ENCODE measurements at regions not wholly inside any gene's neighbourhood (a gene's known extent, or its start where the extent isn't known, plus 50 kb on each side); places are given as distances from the start of the nearest gene placed in this dataset.
"Not testable (repeated sequence)": the region's sequence is repeated elsewhere in the genome, so short reads cannot be mapped to it uniquely, and the experiment has no call there.

- H3K4me2 ChIP-seq (ENCODE audit: low read length); CTCF ChIA-PET (ENCODE audit: unreplicated experiment); POLR2A ChIA-PET; H3K9me2 ChIP-seq (ENCODE audit: insufficient read depth, low read length); intact Hi-C loops (cut with micrococcal nuclease; ENCODE audit: unreplicated experiment); H3K36me3 ChIP-seq (ENCODE audit: insufficient read depth, low read length); H4K20me1 ChIP-seq (ENCODE audit: insufficient read depth, low read length); BruUV-seq (replicated peaks); H3K4me1 ChIP-seq (ENCODE audit: insufficient read depth, low read length, poor library complexity, severe bottlenecking); H3K9me3 ChIP-seq (ENCODE audit: low read length); DNase-seq (ENCODE audit: low spot score); H2AFZ ChIP-seq (ENCODE audit: low read length); H3K79me2 ChIP-seq (ENCODE audit: insufficient read depth, low read depth, low read length); H3K27ac ChIP-seq (ENCODE audit: low read depth, low read length, poor library complexity, severe bottlenecking); H3K4me3 ChIP-seq (ENCODE audit: low read depth, low read length, poor library complexity, severe bottlenecking): not testable (repeated sequence)
These were observed 83.2 kb downstream of the POTEB3 start for GRCh38 chr15:21357056-21357455.

DNA sequence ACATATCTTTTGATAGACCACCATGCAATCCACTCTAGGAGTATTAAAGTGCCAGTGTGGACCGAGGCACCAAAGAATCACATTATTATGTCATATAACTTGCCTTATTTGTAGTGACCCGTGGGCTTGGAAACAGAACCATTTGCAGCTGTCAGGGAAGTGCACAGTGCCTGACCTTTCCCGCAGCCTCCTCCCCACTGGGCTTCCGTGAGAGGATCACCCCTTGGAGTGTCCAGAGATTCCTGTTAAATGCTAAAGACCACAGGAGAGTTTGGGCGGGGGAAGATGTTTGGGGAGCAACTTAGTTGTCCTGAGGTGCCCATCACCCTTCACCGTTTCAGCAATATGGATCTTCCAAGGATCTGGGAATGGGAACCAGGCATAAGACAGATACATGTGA lies 84.4 kb downstream of the POTEB3 start:
- POLR2A ChIA-PET; intact Hi-C loops (cut with micrococcal nuclease; ENCODE audit: unreplicated experiment); H3K4me3 ChIP-seq (ENCODE audit: low read depth, low read length, poor library complexity, severe bottlenecking): not testable (repeated sequence)

GRCh38 chr15:21354597-21354996 lies 85.7 kb downstream of the POTEB3 start:
- H3K4me2 ChIP-seq (ENCODE audit: low read length); intact Hi-C loops (cut with micrococcal nuclease; ENCODE audit: unreplicated experiment); H3K4me3 ChIP-seq (ENCODE audit: low read depth, low read length, poor library complexity, severe bottlenecking); H3K36me3 ChIP-seq (ENCODE audit: insufficient read depth, low read length); DNase-seq (ENCODE audit: low spot score); H3K79me2 ChIP-seq (ENCODE audit: insufficient read depth, low read depth, low read length); CTCF ChIA-PET (ENCODE audit: unreplicated experiment); H2AFZ ChIP-seq (ENCODE audit: low read length); H3K27ac ChIP-seq (ENCODE audit: low read depth, low read length, poor library complexity, severe bottlenecking); BruUV-seq (replicated peaks); H3K4me1 ChIP-seq (ENCODE audit: insufficient read depth, low read length, poor library complexity, severe bottlenecking); H3K9me2 ChIP-seq (ENCODE audit: insufficient read depth, low read length); POLR2A ChIA-PET; H4K20me1 ChIP-seq (ENCODE audit: insufficient read depth, low read length); H3K9me3 ChIP-seq (ENCODE audit: low read length): not testable (repeated sequence)

More for the DNA sequence above, 84.4 kb downstream of the POTEB3 start:
- DNase-seq (ENCODE audit: low spot score); H3K4me2 ChIP-seq (ENCODE audit: low read length); H3K9me3 ChIP-seq (ENCODE audit: low read length); H3K27ac ChIP-seq (ENCODE audit: low read depth, low read length, poor library complexity, severe bottlenecking); BruUV-seq (replicated peaks); CTCF ChIA-PET (ENCODE audit: unreplicated experiment); H3K79me2 ChIP-seq (ENCODE audit: insufficient read depth, low read depth, low read length); H3K9me2 ChIP-seq (ENCODE audit: insufficient read depth, low read length); H2AFZ ChIP-seq (ENCODE audit: low read length); H3K4me1 ChIP-seq (ENCODE audit: insufficient read depth, low read length, poor library complexity, severe bottlenecking); H4K20me1 ChIP-seq (ENCODE audit: insufficient read depth, low read length); H3K36me3 ChIP-seq (ENCODE audit: insufficient read depth, low read length): not testable (repeated sequence)

DNA sequence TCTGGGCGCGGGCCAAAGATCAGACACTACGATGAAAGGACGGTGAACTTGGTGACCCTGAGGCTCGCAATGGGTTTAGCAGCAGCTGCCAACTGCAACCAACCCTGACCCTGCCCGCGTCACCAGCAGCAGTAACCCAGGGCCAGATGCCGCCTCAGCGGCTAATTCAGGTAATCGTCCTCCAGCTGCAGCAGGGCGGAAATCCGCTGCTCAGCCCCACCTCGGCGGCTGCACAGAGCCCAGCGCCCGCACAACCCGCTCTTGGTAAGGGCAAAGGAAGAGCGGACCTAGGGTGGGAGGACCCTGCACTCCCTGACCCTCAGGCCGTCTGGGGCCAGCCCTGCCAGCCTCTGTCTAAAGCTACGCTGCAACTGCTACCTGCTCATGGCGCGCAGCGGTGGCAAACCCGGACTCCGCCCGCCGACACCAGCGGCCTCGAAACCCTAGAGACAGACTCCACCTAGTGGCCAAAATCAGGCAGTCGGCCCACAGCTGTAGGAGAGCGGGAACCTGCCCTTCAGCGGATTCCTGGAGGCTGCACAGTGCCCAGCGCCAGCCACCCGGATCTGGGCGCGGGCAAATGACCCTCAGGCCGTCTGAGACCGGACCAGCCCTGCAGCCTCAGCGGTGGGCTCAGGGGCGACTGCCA lies 87.5 kb downstream of the POTEB3 start:
- BruUV-seq (replicated peaks); CTCF ChIA-PET (ENCODE audit: unreplicated experiment): not testable (repeated sequence)

GRCh38 chr15:21344960-21345359 lies 95.3 kb downstream of the POTEB3 start:
- DNase-seq (ENCODE audit: low spot score); H3K4me3 ChIP-seq (ENCODE audit: low read depth, low read length, poor library complexity, severe bottlenecking); BruUV-seq (replicated peaks); H2AFZ ChIP-seq (ENCODE audit: low read length); H4K20me1 ChIP-seq (ENCODE audit: insufficient read depth, low read length); POLR2A ChIA-PET; H3K9me3 ChIP-seq (ENCODE audit: low read length); H3K4me1 ChIP-seq (ENCODE audit: insufficient read depth, low read length, poor library complexity, severe bottlenecking); H3K79me2 ChIP-seq (ENCODE audit: insufficient read depth, low read depth, low read length); intact Hi-C loops (cut with micrococcal nuclease; ENCODE audit: unreplicated experiment); H3K4me2 ChIP-seq (ENCODE audit: low read length); H3K27ac ChIP-seq (ENCODE audit: low read depth, low read length, poor library complexity, severe bottlenecking); H3K9me2 ChIP-seq (ENCODE audit: insufficient read depth, low read length); CTCF ChIA-PET (ENCODE audit: unreplicated experiment); H3K36me3 ChIP-seq (ENCODE audit: insufficient read depth, low read length): not testable (repeated sequence)

More for the DNA sequence above, 87.5 kb downstream of the POTEB3 start:
- H2AFZ ChIP-seq (ENCODE audit: low read length); H3K9me3 ChIP-seq (ENCODE audit: low read length); POLR2A ChIA-PET; H3K79me2 ChIP-seq (ENCODE audit: insufficient read depth, low read depth, low read length); DNase-seq (ENCODE audit: low spot score); H4K20me1 ChIP-seq (ENCODE audit: insufficient read depth, low read length); H3K36me3 ChIP-seq (ENCODE audit: insufficient read depth, low read length); H3K27ac ChIP-seq (ENCODE audit: low read depth, low read length, poor library complexity, severe bottlenecking); H3K4me1 ChIP-seq (ENCODE audit: insufficient read depth, low read length, poor library complexity, severe bottlenecking); H3K4me2 ChIP-seq (ENCODE audit: low read length); H3K4me3 ChIP-seq (ENCODE audit: low read depth, low read length, poor library complexity, severe bottlenecking); H3K9me2 ChIP-seq (ENCODE audit: insufficient read depth, low read length); intact Hi-C loops (cut with micrococcal nuclease; ENCODE audit: unreplicated experiment): not testable (repeated sequence)

- intact Hi-C loops (cut with micrococcal nuclease; ENCODE audit: unreplicated experiment): not testable (repeated sequence)
These were observed 95.8 kb downstream of the POTEB3 start for GRCh38 chr15:21344500-21344899.

DNA sequence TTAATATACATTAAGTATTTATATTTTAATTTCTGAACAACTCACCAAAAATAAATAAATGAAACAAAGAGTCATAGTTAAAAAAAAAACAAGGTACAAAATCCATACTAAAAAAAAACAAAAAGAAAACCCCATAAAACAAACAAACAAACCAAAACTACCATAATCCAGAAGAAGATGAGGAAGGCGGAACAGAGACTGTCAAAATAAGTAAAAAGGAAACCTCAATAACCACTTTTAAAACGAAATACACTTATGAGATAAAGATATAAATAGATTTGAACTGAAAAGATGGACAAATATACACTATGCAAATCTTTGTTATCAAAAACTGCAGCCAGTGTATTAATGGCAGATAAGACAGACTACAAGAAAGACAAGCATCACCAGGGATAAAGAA lies 103.3 kb downstream of the POTEB3 start:
- H3K36me3 ChIP-seq (ENCODE audit: insufficient read depth, low read length); CTCF ChIA-PET (ENCODE audit: unreplicated experiment); H3K4me2 ChIP-seq (ENCODE audit: low read length); H3K4me3 ChIP-seq (ENCODE audit: low read depth, low read length, poor library complexity, severe bottlenecking); intact Hi-C loops (cut with micrococcal nuclease; ENCODE audit: unreplicated experiment); POLR2A ChIA-PET; H3K4me1 ChIP-seq (ENCODE audit: insufficient read depth, low read length, poor library complexity, severe bottlenecking); H3K9me2 ChIP-seq (ENCODE audit: insufficient read depth, low read length); H2AFZ ChIP-seq (ENCODE audit: low read length); H4K20me1 ChIP-seq (ENCODE audit: insufficient read depth, low read length); BruUV-seq (replicated peaks); DNase-seq (ENCODE audit: low spot score); H3K27ac ChIP-seq (ENCODE audit: low read depth, low read length, poor library complexity, severe bottlenecking); H3K79me2 ChIP-seq (ENCODE audit: insufficient read depth, low read depth, low read length); H3K9me3 ChIP-seq (ENCODE audit: low read length): not testable (repeated sequence)

More at GRCh38 chr15:21344500-21344899, 95.8 kb downstream of the POTEB3 start:
- BruUV-seq (replicated peaks); H3K36me3 ChIP-seq (ENCODE audit: insufficient read depth, low read length); CTCF ChIA-PET (ENCODE audit: unreplicated experiment); H4K20me1 ChIP-seq (ENCODE audit: insufficient read depth, low read length); H2AFZ ChIP-seq (ENCODE audit: low read length); H3K79me2 ChIP-seq (ENCODE audit: insufficient read depth, low read depth, low read length); H3K9me3 ChIP-seq (ENCODE audit: low read length); POLR2A ChIA-PET; H3K27ac ChIP-seq (ENCODE audit: low read depth, low read length, poor library complexity, severe bottlenecking); H3K9me2 ChIP-seq (ENCODE audit: insufficient read depth, low read length); H3K4me2 ChIP-seq (ENCODE audit: low read length); H3K4me1 ChIP-seq (ENCODE audit: insufficient read depth, low read length, poor library complexity, severe bottlenecking); DNase-seq (ENCODE audit: low spot score); H3K4me3 ChIP-seq (ENCODE audit: low read depth, low read length, poor library complexity, severe bottlenecking): not testable (repeated sequence)
